22Rv1 (cell line): ENCODE measurements at regions not wholly inside any gene's neighbourhood (a gene's known extent, or its start where the extent isn't known, plus 50 kb on each side); places are given as distances from the start of the nearest gene placed in this dataset.

Experiments used
- ZFX ChIP-seq: fragments of 450-650 bp; IDR thresholded peaks from 2 replicates; pipeline ENCODE4 v1.6.1; 2017; ENCODE audit warnings: antibody characterized with exemption, borderline replicate concordance
- TF ChIP-seq, protein P1 (sequence below): fragments of 450-650 bp; IDR thresholded peaks from 2 replicates; pipeline ENCODE4 v1.5.1; 2017; ENCODE audit warnings: mild to moderate bottlenecking

DNA sequence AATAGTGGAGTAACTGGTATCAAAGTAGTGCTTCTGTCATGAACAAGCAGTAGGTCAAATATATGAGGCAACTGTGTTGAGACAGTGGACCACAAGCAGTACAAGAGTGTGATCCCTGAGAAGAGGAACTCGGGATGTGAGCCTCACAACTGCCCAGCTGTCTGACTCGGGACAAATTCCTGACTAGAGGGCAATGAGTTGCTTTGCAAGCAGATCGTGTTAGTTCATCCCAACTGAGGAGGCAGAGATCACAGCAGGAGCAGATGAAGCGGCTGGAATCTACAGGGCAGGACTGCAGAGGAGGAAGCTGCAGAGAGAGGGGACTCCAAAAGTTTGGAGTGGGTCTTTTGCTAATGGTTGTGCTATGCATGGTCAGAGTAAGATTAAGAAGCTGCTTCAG lies 741.1 kb downstream of the DIAPH3 start:
- TF ChIP-seq, protein P1, sequence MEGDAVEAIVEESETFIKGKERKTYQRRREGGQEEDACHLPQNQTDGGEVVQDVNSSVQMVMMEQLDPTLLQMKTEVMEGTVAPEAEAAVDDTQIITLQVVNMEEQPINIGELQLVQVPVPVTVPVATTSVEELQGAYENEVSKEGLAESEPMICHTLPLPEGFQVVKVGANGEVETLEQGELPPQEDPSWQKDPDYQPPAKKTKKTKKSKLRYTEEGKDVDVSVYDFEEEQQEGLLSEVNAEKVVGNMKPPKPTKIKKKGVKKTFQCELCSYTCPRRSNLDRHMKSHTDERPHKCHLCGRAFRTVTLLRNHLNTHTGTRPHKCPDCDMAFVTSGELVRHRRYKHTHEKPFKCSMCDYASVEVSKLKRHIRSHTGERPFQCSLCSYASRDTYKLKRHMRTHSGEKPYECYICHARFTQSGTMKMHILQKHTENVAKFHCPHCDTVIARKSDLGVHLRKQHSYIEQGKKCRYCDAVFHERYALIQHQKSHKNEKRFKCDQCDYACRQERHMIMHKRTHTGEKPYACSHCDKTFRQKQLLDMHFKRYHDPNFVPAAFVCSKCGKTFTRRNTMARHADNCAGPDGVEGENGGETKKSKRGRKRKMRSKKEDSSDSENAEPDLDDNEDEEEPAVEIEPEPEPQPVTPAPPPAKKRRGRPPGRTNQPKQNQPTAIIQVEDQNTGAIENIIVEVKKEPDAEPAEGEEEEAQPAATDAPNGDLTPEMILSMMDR: no peak
- TF ChIP-seq ZFX: no peak
